H9 (cell line): ENCODE measurements at regions not wholly inside any gene's neighbourhood (a gene's known extent, or its start where the extent isn't known, plus 50 kb on each side); places are given as distances from the start of the nearest gene placed in this dataset.
"Not testable (repeated sequence)": the region's sequence is repeated elsewhere in the genome, so short reads cannot be mapped to it uniquely, and the experiment has no call there.

Experiments
- DNase-seq: peaks from one replicate; pipeline ENCODE4 v3.0.0-alpha.2; 2017
- H2AFZ ChIP-seq: one replicate; pipeline ENCODE4 v1.6.1; 2013; ENCODE audit warnings: mild to moderate bottlenecking, low read length, control low read depth, moderate library complexity
- H2AK5ac ChIP-seq: 2 replicates; pipeline ENCODE4 v1.6.1; 2013; ENCODE audit warnings: low read length, control low read depth, mixed read lengths; ENCODE audit not compliant: insufficient read length
- H2BK120ac ChIP-seq: one replicate; pipeline ENCODE4 v1.6.1; 2013; ENCODE audit warnings: low read depth, mild to moderate bottlenecking, low read length, control low read depth, inconsistent platforms; ENCODE audit not compliant: poor library complexity, severe bottlenecking
- H2BK12ac ChIP-seq: 2 replicates; pipeline ENCODE4 v1.6.1; 2013; ENCODE audit warnings: low read length, control low read depth, mixed read lengths, low read depth; ENCODE audit not compliant: insufficient read length
- H2BK15ac ChIP-seq: 2 replicates; pipeline ENCODE4 v1.6.1; 2013; ENCODE audit warnings: low read depth, low read length, control low read depth
- H2BK20ac ChIP-seq: one replicate; pipeline ENCODE4 v1.6.1; 2013; ENCODE audit warnings: low read depth, mild to moderate bottlenecking, low read length, control low read depth, inconsistent platforms; ENCODE audit not compliant: poor library complexity, severe bottlenecking
- H2BK5ac ChIP-seq: 2 replicates; pipeline ENCODE4 v1.6.1; 2013; ENCODE audit warnings: low read length, control low read depth, mixed read lengths; ENCODE audit not compliant: insufficient read length
- H3K14ac ChIP-seq: 2 replicates; pipeline ENCODE4 v1.6.1; 2013; ENCODE audit warnings: low read length, control low read depth; ENCODE audit not compliant: insufficient read depth
- H3K18ac ChIP-seq: 2 replicates; pipeline ENCODE4 v1.6.1; 2013; ENCODE audit warnings: low read depth, mild to moderate bottlenecking, mixed read lengths, low read length, control low read depth; ENCODE audit not compliant: insufficient read length
- H3K23ac ChIP-seq: 2 replicates; pipeline ENCODE4 v1.6.1; 2013; ENCODE audit warnings: low read length, control low read depth, mixed read lengths, low read depth; ENCODE audit not compliant: insufficient read length
- H3K23me2 ChIP-seq: 2 replicates; pipeline ENCODE4 v1.6.1; 2013; ENCODE audit warnings: low read depth, mild to moderate bottlenecking, mixed read lengths, low read length, control low read depth; ENCODE audit not compliant: insufficient read length, poor library complexity, severe bottlenecking
- H3K27ac ChIP-seq: 2 replicates; pipeline ENCODE4 v1.5.1; 2013; ENCODE audit warnings: low read length, control low read depth, mixed read lengths, low read depth; ENCODE audit not compliant: insufficient read length
- H3K27me3 ChIP-seq: 2 replicates; pipeline ENCODE4 v1.6.1; 2013; ENCODE audit warnings: low read length, control low read depth, inconsistent platforms; ENCODE audit not compliant: insufficient read depth
- H3K4ac ChIP-seq: 2 replicates; pipeline ENCODE4 v1.6.1; 2013; ENCODE audit warnings: low read depth, mild to moderate bottlenecking, control low read depth, inconsistent platforms, low read length, moderate library complexity
- H3K4me1 ChIP-seq: 2 replicates; pipeline ENCODE4 v1.6.1; 2013; ENCODE audit warnings: low read length, control low read depth, inconsistent platforms; ENCODE audit not compliant: insufficient read depth
- H3K4me2 ChIP-seq: 2 replicates; pipeline ENCODE4 v1.6.1; 2013; ENCODE audit warnings: low read length, control low read depth, mixed read lengths; ENCODE audit not compliant: insufficient read length, insufficient read depth
- H3K56ac ChIP-seq: 2 replicates; pipeline ENCODE4 v1.6.1; 2013; ENCODE audit warnings: low read depth, mild to moderate bottlenecking, mixed read lengths, low read length, control low read depth; ENCODE audit not compliant: insufficient read length
- H3K79me1 ChIP-seq: 2 replicates; pipeline ENCODE4 v1.6.1; 2013; ENCODE audit warnings: low read depth, mild to moderate bottlenecking, moderate library complexity, low read length, control low read depth, inconsistent platforms; ENCODE audit not compliant: insufficient read depth, poor library complexity, severe bottlenecking
- H3K79me2 ChIP-seq: 2 replicates; pipeline ENCODE4 v1.6.1; 2013; ENCODE audit warnings: low read length, control low read depth, inconsistent platforms; ENCODE audit not compliant: insufficient read depth
- H3K9ac ChIP-seq: 2 replicates; pipeline ENCODE4 v1.6.1; 2013; ENCODE audit warnings: low read length, control low read depth, mixed read lengths; ENCODE audit not compliant: insufficient read length; ENCODE audit errors: extremely low read depth
- H3K9me3 ChIP-seq: one replicate; pipeline ENCODE4 v1.6.1; 2013; ENCODE audit warnings: low read depth, low read length, inconsistent platforms; ENCODE audit not compliant: control insufficient read depth
- H3T11ph ChIP-seq: one replicate; pipeline ENCODE4 v1.6.1; 2013; ENCODE audit warnings: mild to moderate bottlenecking, low read length, control low read depth, inconsistent platforms
- H4K20me1 ChIP-seq: one replicate; pipeline ENCODE4 v1.6.1; 2013; ENCODE audit not compliant: control insufficient read depth, insufficient read length, insufficient read depth
- H4K5ac ChIP-seq: 2 replicates; pipeline ENCODE4 v1.6.1; 2013; ENCODE audit warnings: low read depth, mild to moderate bottlenecking, mixed read lengths, low read length, control low read depth; ENCODE audit not compliant: insufficient read length
- H4K8ac ChIP-seq: replicated peaks from 2 replicates; pipeline ENCODE4 v1.6.1; 2013; ENCODE audit warnings: low read length, control low read depth, mixed read lengths, low read depth; ENCODE audit not compliant: insufficient read length
- H4K91ac ChIP-seq: 2 replicates; pipeline ENCODE4 v1.6.1; 2013; ENCODE audit warnings: low read depth, mild to moderate bottlenecking, moderate library complexity, mixed read lengths, low read length, control low read depth; ENCODE audit not compliant: insufficient read length
- H3K27ac Mint-ChIP-seq, 3 experiments: 2 replicates in 2 of 3; 3 replicates in 1 of 3; pipeline ENCODE4 v1.8.0; 2020 to 2021; ENCODE audit warnings: mixed read lengths in 3 of 3, mild to moderate bottlenecking in 1 of 3, moderate library complexity in 1 of 3
- H3K27me3 Mint-ChIP-seq: 2 replicates; pipeline ENCODE4 v1.8.0; 2021; ENCODE audit warnings: low read depth, mild to moderate bottlenecking, moderate library complexity, mixed read lengths
- H3K36me3 Mint-ChIP-seq, 3 experiments: 2 replicates in 2 of 3; 3 replicates in 1 of 3; pipeline ENCODE4 v1.8.0; 2020 to 2021; ENCODE audit warnings: low read depth in 3 of 3, mixed read lengths in 3 of 3; ENCODE audit not compliant: insufficient read depth in 1 of 3
- H3K4me1 Mint-ChIP-seq, 2 experiments: 2 replicates each; pipeline ENCODE4 v1.8.0; 2020; ENCODE audit warnings: mixed read lengths in 2 of 2
- H3K4me3 Mint-ChIP-seq, 2 experiments: 2 replicates in 1 of 2; 3 replicates in 1 of 2; pipeline ENCODE4 v1.8.0; 2020 to 2021; ENCODE audit warnings: mild to moderate bottlenecking in 2 of 2, mixed read lengths in 2 of 2, moderate library complexity in 1 of 2
- H3K9me3 Mint-ChIP-seq, 2 experiments: 2 replicates in 1 of 2; 3 replicates in 1 of 2; pipeline ENCODE4 v1.8.0; 2020; ENCODE audit warnings: mild to moderate bottlenecking in 2 of 2, mixed read lengths in 2 of 2, moderate library complexity in 1 of 2
- CTCF ChIP-seq: fragments of 200-600 bp; sonication (generic); conservative IDR thresholded peaks from 3 replicates; pipeline ENCODE4 v1.8.0; 2021; ENCODE audit warnings: antibody characterized with exemption, mild to moderate bottlenecking
- WGBS: extraction: QIAGEN DNeasy Blood & Tissue Kit; methylation state at CpG from one replicate; pipeline ENCODE4 v1.1.7; 2013; ENCODE audit warnings: missing lambda C conversion rate, low lambda C conversion rate, mixed read lengths; ENCODE audit not compliant: insufficient read length; ENCODE audit errors: extremely low coverage; 5-methylcytosine and 5-hydroxymethylcytosine counted together

GRCh38 chr18:22713511-22713910 lies 219.6 kb upstream of the RBBP8 start:
- TF ChIP-seq CTCF: no peak
- H4K91ac ChIP-seq: no peak overlapping the region
- Mint-ChIP-seq H3K4me3 (no peak overlapping the region), H3K36me3 (no peaks in the 10 kb centered on the region), H3K27ac (no peak overlapping the region), H3K9me3 (no peaks in the 10 kb centered on the region), H3K4me1 (peaks cover 6 to 7% of the 10 kb centered on the region in 2 experiments), H3K27me3 (no peaks in the 10 kb centered on the region)
- no peak for DNase-seq
- no peaks in the 10 kb centered on the region for H3K79me2 ChIP-seq
- H3K56ac ChIP-seq: no peak overlapping the region
- no peak overlapping the region for H4K8ac ChIP-seq
- no peak overlapping the region for H2BK20ac ChIP-seq
- no peak overlapping the region for H2BK5ac ChIP-seq
- no CpG with 5 or more reads among the region's 1 CpG for WGBS
- H3K14ac ChIP-seq: no peak overlapping the region
- no peak overlapping the region for H3T11ph ChIP-seq
- H3K4ac ChIP-seq: no peak overlapping the region
- no peaks in the 10 kb centered on the region for H3K79me1 ChIP-seq
- H4K5ac ChIP-seq: no peak overlapping the region
- no peaks in the 10 kb centered on the region for H3K4me1 ChIP-seq
- H3K9ac ChIP-seq: no peak overlapping the region
- H4K20me1 ChIP-seq: no peaks in the 10 kb centered on the region
- no peak overlapping the region for H3K18ac ChIP-seq
- no peak overlapping the region for H2AK5ac ChIP-seq
- no peaks in the 10 kb centered on the region for H3K27me3 ChIP-seq
- no peak overlapping the region for H2BK15ac ChIP-seq
- no peak overlapping the region for H3K27ac ChIP-seq
- H3K4me2 ChIP-seq: no peak overlapping the region
- no peak overlapping the region for H2BK12ac ChIP-seq
- H3K9me3 ChIP-seq: no peaks in the 10 kb centered on the region
- H2AFZ ChIP-seq: no peak overlapping the region
- H3K23me2 ChIP-seq: no peaks in the 10 kb centered on the region
- H2BK120ac ChIP-seq: no peak overlapping the region
- H3K23ac ChIP-seq: no peak overlapping the region

- not testable (repeated sequence) for H2BK120ac ChIP-seq, H3K4me3 Mint-ChIP-seq, H3K27ac Mint-ChIP-seq, H3K56ac ChIP-seq, H4K20me1 ChIP-seq, H3K79me2 ChIP-seq, H3K18ac ChIP-seq, H4K8ac ChIP-seq, H3K23ac ChIP-seq, H2BK15ac ChIP-seq, H3T11ph ChIP-seq, DNase-seq, H2BK20ac ChIP-seq, H3K4me1 Mint-ChIP-seq, H3K9me3 ChIP-seq, H2AFZ ChIP-seq, H3K36me3 Mint-ChIP-seq, H4K91ac ChIP-seq, H2BK12ac ChIP-seq, H3K79me1 ChIP-seq, H2AK5ac ChIP-seq, H3K27me3 Mint-ChIP-seq, H3K14ac ChIP-seq, H3K4me1 ChIP-seq, H2BK5ac ChIP-seq, H3K27me3 ChIP-seq, H3K27ac ChIP-seq, H3K9ac ChIP-seq, H4K5ac ChIP-seq, H3K9me3 Mint-ChIP-seq, H3K4ac ChIP-seq, H3K23me2 ChIP-seq, H3K4me2 ChIP-seq
- no CpG with 5 or more reads among the region's 7 CpGs for WGBS
Measured at GRCh38 chr18:22717536-22717935, 215.6 kb upstream of the RBBP8 start.
